HFF-Myc (cell line): ENCODE measurements at regions not wholly inside any gene's neighbourhood (a gene's known extent, or its start where the extent isn't known, plus 50 kb on each side); places are given as distances from the start of the nearest gene placed in this dataset.

Experiments
- DNase-seq: peaks from one replicate; pipeline ENCODE4 v3.0.0-alpha.2; 2011; ENCODE audit warnings: low read depth; ENCODE audit errors: extremely low read depth
- H3K4me3 ChIP-seq: replicated peaks from 2 replicates; pipeline ENCODE4 v1.5.1; 2011; ENCODE audit warnings: low read depth, mild to moderate bottlenecking, control low read depth, low read length
- TF ChIP-seq, protein P1 (sequence below): IDR thresholded peaks from 2 replicates; pipeline ENCODE4 v1.5.1; 2012; ENCODE audit warnings: mild to moderate bottlenecking, low read depth, low read length, control low read depth; ENCODE audit errors: missing control alignments

DNA sequence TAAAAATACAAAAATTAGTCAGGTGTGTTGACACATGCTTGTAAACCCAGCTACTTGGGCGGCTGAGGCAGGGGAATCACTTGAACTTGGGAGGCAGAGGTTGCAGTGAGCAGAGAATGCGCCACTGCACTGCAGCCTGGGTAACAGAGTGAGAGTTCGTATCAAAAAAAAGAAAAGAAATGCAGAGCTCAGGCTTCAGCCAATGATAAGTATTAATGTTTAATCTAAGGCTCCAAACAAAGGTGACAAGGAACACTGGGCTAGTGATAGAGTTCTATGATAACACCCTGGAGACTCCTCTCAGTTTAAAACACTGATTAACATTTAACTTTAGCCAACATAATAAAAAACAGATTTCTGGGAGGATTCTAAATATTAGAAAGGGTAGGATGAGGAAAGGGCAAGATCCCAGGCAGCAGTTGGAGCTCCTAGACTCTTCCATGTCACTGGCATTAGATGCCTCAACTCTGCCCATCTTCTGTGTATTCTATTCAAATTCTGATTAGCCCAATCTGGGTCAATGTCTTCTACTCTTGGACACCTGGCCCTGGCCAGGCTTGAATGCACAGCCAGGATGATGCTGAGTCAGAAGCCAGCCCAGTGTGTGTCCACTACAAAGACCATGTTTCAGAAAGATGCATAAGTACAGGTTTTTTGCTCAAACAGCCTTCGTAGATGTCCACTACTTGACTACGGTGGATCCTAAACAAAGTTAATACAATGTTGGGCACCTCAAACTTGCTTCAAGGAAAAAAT is 91.0 kb upstream of the FAM169A start:
- TF ChIP-seq, protein P1, sequence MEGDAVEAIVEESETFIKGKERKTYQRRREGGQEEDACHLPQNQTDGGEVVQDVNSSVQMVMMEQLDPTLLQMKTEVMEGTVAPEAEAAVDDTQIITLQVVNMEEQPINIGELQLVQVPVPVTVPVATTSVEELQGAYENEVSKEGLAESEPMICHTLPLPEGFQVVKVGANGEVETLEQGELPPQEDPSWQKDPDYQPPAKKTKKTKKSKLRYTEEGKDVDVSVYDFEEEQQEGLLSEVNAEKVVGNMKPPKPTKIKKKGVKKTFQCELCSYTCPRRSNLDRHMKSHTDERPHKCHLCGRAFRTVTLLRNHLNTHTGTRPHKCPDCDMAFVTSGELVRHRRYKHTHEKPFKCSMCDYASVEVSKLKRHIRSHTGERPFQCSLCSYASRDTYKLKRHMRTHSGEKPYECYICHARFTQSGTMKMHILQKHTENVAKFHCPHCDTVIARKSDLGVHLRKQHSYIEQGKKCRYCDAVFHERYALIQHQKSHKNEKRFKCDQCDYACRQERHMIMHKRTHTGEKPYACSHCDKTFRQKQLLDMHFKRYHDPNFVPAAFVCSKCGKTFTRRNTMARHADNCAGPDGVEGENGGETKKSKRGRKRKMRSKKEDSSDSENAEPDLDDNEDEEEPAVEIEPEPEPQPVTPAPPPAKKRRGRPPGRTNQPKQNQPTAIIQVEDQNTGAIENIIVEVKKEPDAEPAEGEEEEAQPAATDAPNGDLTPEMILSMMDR, result no peak
- H3K4me3 ChIP-seq, result no peak overlapping the region
- DNase-seq, result no peak

DNA sequence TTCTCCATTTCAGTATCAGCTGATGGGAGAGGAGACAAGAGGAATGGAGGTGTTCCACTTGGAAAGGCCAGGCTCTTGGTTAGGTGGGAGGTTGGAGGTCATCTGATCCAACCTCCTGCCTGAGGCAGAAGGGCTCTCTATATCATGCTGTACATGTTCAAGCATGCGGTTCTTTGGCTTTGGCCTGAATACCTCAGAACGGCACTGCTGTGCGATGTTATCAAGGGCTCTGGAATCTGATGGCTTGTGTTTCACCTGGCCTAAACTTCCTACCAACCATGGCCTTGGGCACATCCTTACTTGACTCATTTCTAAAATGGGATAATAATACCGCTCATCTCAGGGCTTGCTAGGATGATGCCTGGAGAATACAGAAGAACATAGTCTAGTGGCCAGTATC is 90.1 kb upstream of the FAM169A start:
- H3K4me3 ChIP-seq, result no peak overlapping the region
- TF ChIP-seq, protein P1, result no peak
- no peak for DNase-seq

DNA sequence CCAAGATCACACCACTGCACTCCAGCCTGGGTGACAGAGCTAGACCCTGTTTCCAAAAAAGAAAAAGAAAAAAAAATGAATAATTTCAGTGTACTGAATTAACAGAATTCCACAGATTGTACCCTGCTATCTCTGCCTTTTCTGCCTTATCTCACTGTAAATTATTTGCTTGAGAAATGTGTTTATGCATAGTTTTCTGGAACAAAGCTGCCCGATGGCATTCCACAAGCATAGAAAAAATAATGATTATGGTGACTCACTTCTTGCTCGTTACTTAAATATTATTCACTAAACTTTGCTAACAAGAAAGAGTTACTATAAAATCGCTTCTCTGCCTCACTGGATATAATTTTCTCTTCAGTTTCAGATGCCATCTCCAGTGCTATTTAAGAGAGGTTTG is 88.7 kb upstream of the FAM169A start:
- DNase-seq, result no peak
- H3K4me3 ChIP-seq, result no peak overlapping the region

DNA sequence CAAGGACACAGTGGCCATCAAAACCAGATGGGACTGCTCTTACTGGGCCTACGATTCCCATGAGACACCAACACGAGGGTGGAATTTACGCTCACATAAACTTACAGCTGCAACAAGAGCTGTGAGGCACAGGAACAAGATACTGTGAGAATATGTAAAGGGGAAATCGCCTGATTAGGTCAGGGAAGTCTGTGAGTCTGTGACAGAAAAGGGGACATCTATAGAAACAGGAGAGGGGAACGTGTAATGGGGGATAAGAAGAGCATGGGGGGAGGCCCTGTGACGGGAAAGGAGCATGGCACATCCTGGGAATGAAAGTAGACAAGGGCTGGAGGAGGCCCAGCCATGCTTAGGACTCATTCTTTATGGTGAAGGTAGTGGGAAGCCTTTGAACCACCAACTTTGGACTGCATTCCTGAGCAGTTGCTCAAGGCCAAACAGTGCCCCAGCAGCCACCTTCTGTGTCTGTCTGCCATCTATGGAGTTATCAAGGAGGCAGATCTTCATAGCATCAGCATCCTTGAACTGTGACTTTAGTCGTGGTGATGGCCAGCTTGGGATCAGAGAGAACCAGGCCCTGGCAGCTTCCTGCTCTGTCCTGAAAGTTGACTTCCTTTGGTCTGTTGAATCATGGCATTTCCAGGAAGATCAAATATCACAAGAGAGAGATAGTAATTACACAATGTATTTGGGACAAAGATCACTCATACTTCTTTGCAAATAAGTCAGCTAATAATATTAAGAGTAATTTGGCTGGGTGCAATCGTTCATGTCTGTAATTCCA is 87.9 kb upstream of the FAM169A start:
- no peak for DNase-seq
- H3K4me3 ChIP-seq, result no peak overlapping the region
- TF ChIP-seq, protein P1, result no peak

More for the DNA sequence above, 88.7 kb upstream of the FAM169A start:
- TF ChIP-seq, protein P1, result no peak

DNA sequence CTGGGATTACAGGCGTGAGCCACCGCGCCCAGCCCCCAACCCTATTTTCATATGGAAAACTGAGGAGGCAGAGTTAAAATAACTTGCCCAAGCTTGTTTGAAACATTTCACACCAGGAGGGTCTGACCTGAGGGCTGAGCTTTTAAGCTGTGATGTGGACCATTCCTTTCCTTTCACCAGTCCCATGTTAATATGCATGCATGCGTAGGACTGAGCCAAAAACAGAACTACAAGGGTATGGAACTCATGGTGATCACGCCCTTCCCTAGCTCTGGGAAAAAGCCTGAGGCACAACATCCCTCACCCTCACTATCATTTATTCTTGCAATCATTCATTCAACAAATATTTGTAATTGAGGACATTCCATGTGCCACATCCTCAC is 87.4 kb upstream of the FAM169A start:
- TF ChIP-seq, protein P1, result no peak
- no peak for DNase-seq
- H3K4me3 ChIP-seq, result no peak overlapping the region

DNA sequence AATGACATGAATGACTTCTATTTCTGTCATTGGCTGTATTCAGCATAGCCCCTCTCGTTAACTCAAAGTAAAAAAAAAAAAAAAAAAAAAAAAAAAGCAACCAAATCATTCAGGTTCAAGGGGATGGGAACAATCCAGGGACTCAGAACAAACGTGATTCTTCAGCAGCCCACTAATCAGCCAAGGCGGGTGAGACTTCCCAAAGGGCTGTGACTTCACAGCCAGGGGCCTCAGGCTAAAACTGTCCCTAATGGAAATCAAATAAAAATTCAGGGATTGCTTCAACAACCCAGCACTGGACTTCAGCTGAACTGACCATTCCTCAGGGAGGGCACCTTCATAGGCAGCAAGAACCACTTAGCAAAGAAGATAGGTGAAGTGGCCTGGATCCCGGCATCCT is 86.2 kb upstream of the FAM169A start:
- H3K4me3 ChIP-seq, result no peak overlapping the region
- TF ChIP-seq, protein P1, result no peak
- no peak for DNase-seq
